SK-N-MC (cell line): ENCODE measurements at regions not wholly inside any gene's neighbourhood (a gene's known extent, or its start where the extent isn't known, plus 50 kb on each side); places are given as distances from the start of the nearest gene placed in this dataset.

ENCODE experiments used
- DNase-seq: peaks from one replicate; pipeline ENCODE4 v3.0.0-alpha.2; 2011; ENCODE audit warnings: low read depth, low spot score
- H3K27ac ChIP-seq: fragments of 200-600 bp; sonication (generic); 2 replicates; pipeline ENCODE4 v1.5.1; 2016; ENCODE audit warnings: mixed run types
- H3K36me3 ChIP-seq: fragments of 200-600 bp; sonication (generic); 2 replicates; pipeline ENCODE4 v1.6.1; 2017; ENCODE audit warnings: antibody characterized with exemption, low read length, mixed read lengths; ENCODE audit not compliant: insufficient read depth
- H3K4me3 ChIP-seq: fragments of 200-600 bp; sonication (generic); 2 replicates; pipeline ENCODE4 v1.5.1; 2016
- H3K9ac ChIP-seq: fragments of 200-600 bp; sonication (generic); 2 replicates; pipeline ENCODE4 v1.8.0; 2017; ENCODE audit warnings: mixed run types, mixed read lengths; ENCODE audit not compliant: insufficient read length
- H3K9me3 ChIP-seq: fragments of 200-600 bp; sonication (generic); 2 replicates; pipeline ENCODE4 v1.6.1; 2017; ENCODE audit warnings: low read depth, mild to moderate bottlenecking, antibody characterized with exemption, low read length, moderate library complexity, mixed read lengths
- EZH2 ChIP-seq: fragments of 200-600 bp; sonication (generic); IDR thresholded peaks from one replicate; pipeline ENCODE4 v1.6.1; 2017; ENCODE audit warnings: antibody characterized with exemption
- FOXP2 ChIP-seq: optimal IDR thresholded peaks from 2 replicates; pipeline ENCODE3; 2011; ENCODE audit warnings: mild to moderate bottlenecking, moderate library complexity; ENCODE audit not compliant: insufficient read depth; ENCODE audit errors: extremely low read length, control extremely low read depth
- POLR2AphosphoS5 ChIP-seq: IDR thresholded peaks from 2 replicates; pipeline ENCODE4 v1.6.1; 2012; ENCODE audit warnings: mild to moderate bottlenecking, low read depth, low read length, borderline replicate concordance

GRCh38 chr3:8103954-8104353 lies 397.7 kb upstream of the LMCD1 start:
- no peak for TF ChIP-seq POLR2AphosphoS5
- no peak for TF ChIP-seq EZH2
- TF ChIP-seq FOXP2, result no peak
- Histone ChIP-seq H3K9me3 (no peaks in the 10 kb centered on the region), H3K27ac (no peak overlapping the region), H3K36me3 (no peaks in the 10 kb centered on the region), H3K4me3 (no peak overlapping the region), H3K9ac (no peak overlapping the region)
- no peak for DNase-seq

- Histone ChIP-seq H3K9me3 (no peaks in the 10 kb centered on the region), H3K27ac (no peak overlapping the region), H3K36me3 (no peaks in the 10 kb centered on the region), H3K4me3 (no peak overlapping the region), H3K9ac (no peak overlapping the region)
- DNase-seq, result no peak
- TF ChIP-seq FOXP2 (no peak), POLR2AphosphoS5 (no peak), EZH2 (no peak)
Observed at GRCh38 chr3:8106921-8107320, 394.7 kb upstream of the LMCD1 start.

GRCh38 chr3:8110966-8111798 lies 390.4 kb upstream of the LMCD1 start:
- no peaks in the 10 kb centered on the region for H3K9me3 ChIP-seq
- H3K4me3 ChIP-seq, result peak overlapping the region; percentile 33; the same call in 1 of the 2 replicates
- no peak overlapping the region for H3K9ac ChIP-seq
- no peaks in the 10 kb centered on the region for H3K36me3 ChIP-seq
- TF ChIP-seq POLR2AphosphoS5, result no peak
- no peak for TF ChIP-seq FOXP2
- no peak for TF ChIP-seq EZH2
- no peak overlapping the region for H3K27ac ChIP-seq
- peak; percentile 55 for DNase-seq

- TF ChIP-seq POLR2AphosphoS5 (no peak), FOXP2 (no peak), EZH2 (no peak)
- no peaks in the 10 kb centered on the region for H3K36me3 ChIP-seq
- H3K27ac ChIP-seq, result no peak overlapping the region
- no peak overlapping the region for H3K9ac ChIP-seq
- no peak for DNase-seq
- no peaks in the 10 kb centered on the region for H3K9me3 ChIP-seq
- H3K4me3 ChIP-seq, result no peak overlapping the region
Observed at GRCh38 chr3:8112587-8112986, 389.0 kb upstream of the LMCD1 start.

GRCh38 chr3:8113626-8114025 lies 388.0 kb upstream of the LMCD1 start:
- no peaks in the 10 kb centered on the region for H3K9me3 ChIP-seq
- H3K36me3 ChIP-seq, result no peaks in the 10 kb centered on the region
- no peak overlapping the region for H3K9ac ChIP-seq
- TF ChIP-seq POLR2AphosphoS5 (no peak), EZH2 (no peak), FOXP2 (no peak)
- no peak overlapping the region for H3K4me3 ChIP-seq
- DNase-seq, result no peak
- H3K27ac ChIP-seq, result no peak overlapping the region

GRCh38 chr3:8128686-8129085 lies 372.9 kb upstream of the LMCD1 start:
- Histone ChIP-seq H3K4me3 (no peak overlapping the region), H3K27ac (no peak overlapping the region), H3K9ac (no peak overlapping the region), H3K9me3 (no peaks in the 10 kb centered on the region), H3K36me3 (no peaks in the 10 kb centered on the region)
- DNase-seq, result no peak
- no peak for TF ChIP-seq FOXP2

GRCh38 chr3:8136553-8136952 lies 365.1 kb upstream of the LMCD1 start:
- Histone ChIP-seq H3K36me3 (no peaks in the 10 kb centered on the region), H3K27ac (no peak overlapping the region), H3K9me3 (no peaks in the 10 kb centered on the region), H3K9ac (no peak overlapping the region), H3K4me3 (no peak overlapping the region)
- DNase-seq, result no peak
- TF ChIP-seq POLR2AphosphoS5 (no peak), EZH2 (no peak), FOXP2 (no peak)

- no peaks in the 10 kb centered on the region for H3K9me3 ChIP-seq
Observed at GRCh38 chr3:8143186-8143585, 358.4 kb upstream of the LMCD1 start.

GRCh38 chr3:8145661-8146060 lies 356.0 kb upstream of the LMCD1 start:
- Histone ChIP-seq H3K9ac (no peak overlapping the region), H3K4me3 (no peak overlapping the region), H3K27ac (no peak overlapping the region), H3K9me3 (no peaks in the 10 kb centered on the region), H3K36me3 (no peaks in the 10 kb centered on the region)
- TF ChIP-seq FOXP2 (no peak), POLR2AphosphoS5 (no peak), EZH2 (no peak)
- DNase-seq, result no peak

More at GRCh38 chr3:8143186-8143585, 358.4 kb upstream of the LMCD1 start:
- Histone ChIP-seq H3K9ac (no peak overlapping the region), H3K36me3 (no peaks in the 10 kb centered on the region), H3K4me3 (no peak overlapping the region), H3K27ac (no peak overlapping the region)
- no peak for DNase-seq
- TF ChIP-seq POLR2AphosphoS5 (no peak), FOXP2 (no peak), EZH2 (no peak)
